ENCODE measurements at regions not wholly inside any gene's neighbourhood (a gene's known extent, or its start where the extent isn't known, plus 50 kb on each side); places are given as distances from the start of the nearest gene placed in this dataset.

DNA sequence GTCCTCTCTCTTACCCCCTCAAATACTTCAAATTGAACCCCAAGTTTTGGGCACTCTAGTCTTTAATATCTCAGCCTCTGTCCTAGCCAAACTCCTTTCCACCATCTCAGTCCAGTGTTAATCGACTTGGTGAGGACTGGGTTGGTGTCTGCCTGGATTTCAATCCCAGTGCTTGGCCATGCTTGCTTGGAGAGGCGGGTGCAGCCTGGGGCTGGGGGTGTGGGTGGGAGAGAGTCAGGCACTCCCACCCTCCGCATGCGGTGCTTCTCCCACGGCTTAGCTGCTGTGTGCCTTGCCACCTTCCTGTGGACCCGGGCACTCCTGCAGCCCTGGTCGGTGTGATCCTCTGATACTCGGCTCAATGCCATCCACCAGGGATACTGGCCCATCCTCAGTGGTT is 220.8 kb upstream of the HDAC4 start:
- no peak overlapping the region for H3K27ac ChIP-seq (replicated peaks)
- TF ChIP-seq, protein P1, sequence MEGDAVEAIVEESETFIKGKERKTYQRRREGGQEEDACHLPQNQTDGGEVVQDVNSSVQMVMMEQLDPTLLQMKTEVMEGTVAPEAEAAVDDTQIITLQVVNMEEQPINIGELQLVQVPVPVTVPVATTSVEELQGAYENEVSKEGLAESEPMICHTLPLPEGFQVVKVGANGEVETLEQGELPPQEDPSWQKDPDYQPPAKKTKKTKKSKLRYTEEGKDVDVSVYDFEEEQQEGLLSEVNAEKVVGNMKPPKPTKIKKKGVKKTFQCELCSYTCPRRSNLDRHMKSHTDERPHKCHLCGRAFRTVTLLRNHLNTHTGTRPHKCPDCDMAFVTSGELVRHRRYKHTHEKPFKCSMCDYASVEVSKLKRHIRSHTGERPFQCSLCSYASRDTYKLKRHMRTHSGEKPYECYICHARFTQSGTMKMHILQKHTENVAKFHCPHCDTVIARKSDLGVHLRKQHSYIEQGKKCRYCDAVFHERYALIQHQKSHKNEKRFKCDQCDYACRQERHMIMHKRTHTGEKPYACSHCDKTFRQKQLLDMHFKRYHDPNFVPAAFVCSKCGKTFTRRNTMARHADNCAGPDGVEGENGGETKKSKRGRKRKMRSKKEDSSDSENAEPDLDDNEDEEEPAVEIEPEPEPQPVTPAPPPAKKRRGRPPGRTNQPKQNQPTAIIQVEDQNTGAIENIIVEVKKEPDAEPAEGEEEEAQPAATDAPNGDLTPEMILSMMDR (IDR thresholded peaks at IDR 0.05; ENCODE audit: insufficient read depth, low read length), result no peak
- TF ChIP-seq POLR2AphosphoS5 (IDR thresholded peaks at IDR 0.05; ENCODE audit: low read depth), result no peak
- TF ChIP-seq, protein P2, sequence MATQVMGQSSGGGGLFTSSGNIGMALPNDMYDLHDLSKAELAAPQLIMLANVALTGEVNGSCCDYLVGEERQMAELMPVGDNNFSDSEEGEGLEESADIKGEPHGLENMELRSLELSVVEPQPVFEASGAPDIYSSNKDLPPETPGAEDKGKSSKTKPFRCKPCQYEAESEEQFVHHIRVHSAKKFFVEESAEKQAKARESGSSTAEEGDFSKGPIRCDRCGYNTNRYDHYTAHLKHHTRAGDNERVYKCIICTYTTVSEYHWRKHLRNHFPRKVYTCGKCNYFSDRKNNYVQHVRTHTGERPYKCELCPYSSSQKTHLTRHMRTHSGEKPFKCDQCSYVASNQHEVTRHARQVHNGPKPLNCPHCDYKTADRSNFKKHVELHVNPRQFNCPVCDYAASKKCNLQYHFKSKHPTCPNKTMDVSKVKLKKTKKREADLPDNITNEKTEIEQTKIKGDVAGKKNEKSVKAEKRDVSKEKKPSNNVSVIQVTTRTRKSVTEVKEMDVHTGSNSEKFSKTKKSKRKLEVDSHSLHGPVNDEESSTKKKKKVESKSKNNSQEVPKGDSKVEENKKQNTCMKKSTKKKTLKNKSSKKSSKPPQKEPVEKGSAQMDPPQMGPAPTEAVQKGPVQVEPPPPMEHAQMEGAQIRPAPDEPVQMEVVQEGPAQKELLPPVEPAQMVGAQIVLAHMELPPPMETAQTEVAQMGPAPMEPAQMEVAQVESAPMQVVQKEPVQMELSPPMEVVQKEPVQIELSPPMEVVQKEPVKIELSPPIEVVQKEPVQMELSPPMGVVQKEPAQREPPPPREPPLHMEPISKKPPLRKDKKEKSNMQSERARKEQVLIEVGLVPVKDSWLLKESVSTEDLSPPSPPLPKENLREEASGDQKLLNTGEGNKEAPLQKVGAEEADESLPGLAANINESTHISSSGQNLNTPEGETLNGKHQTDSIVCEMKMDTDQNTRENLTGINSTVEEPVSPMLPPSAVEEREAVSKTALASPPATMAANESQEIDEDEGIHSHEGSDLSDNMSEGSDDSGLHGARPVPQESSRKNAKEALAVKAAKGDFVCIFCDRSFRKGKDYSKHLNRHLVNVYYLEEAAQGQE (IDR thresholded peaks at IDR 0.05; ENCODE audit: insufficient replicate concordance, low read depth), result no peak
- TF ChIP-seq GABPA (IDR thresholded peaks at IDR 0.05; ENCODE audit: low read depth), result no peak
- no peak for TF ChIP-seq SPI1 (IDR thresholded peaks at IDR 0.05; ENCODE audit: borderline replicate concordance, low read depth)
- no peak overlapping the region for H3K4me3 ChIP-seq (replicated peaks; ENCODE audit: insufficient read depth, low read length)
- no peaks in the 10 kb centered on the region for H3K27me3 ChIP-seq (ENCODE audit: insufficient read depth, poor library complexity, severe bottlenecking)
- DNase-seq (ENCODE audit: low read depth in 1 of 2, low spot score in 1 of 2), result no peak

- Histone ChIP-seq H3K4me3 (replicated peaks; ENCODE audit: insufficient read depth, low read length) (no peak overlapping the region), H3K27ac (replicated peaks) (no peak overlapping the region), H3K27me3 (ENCODE audit: insufficient read depth, poor library complexity, severe bottlenecking) (no peaks in the 10 kb centered on the region)
- no peak for TF ChIP-seq SPI1 (IDR thresholded peaks at IDR 0.05; ENCODE audit: borderline replicate concordance, low read depth)
- TF ChIP-seq, protein P1 (IDR thresholded peaks at IDR 0.05; ENCODE audit: insufficient read depth, low read length), result no peak
- no peak for DNase-seq (ENCODE audit: low read depth in 1 of 2, low spot score in 1 of 2)
These were observed 218.5 kb upstream of the HDAC4 start for GRCh38 chr2:239619369-239619768.

DNA sequence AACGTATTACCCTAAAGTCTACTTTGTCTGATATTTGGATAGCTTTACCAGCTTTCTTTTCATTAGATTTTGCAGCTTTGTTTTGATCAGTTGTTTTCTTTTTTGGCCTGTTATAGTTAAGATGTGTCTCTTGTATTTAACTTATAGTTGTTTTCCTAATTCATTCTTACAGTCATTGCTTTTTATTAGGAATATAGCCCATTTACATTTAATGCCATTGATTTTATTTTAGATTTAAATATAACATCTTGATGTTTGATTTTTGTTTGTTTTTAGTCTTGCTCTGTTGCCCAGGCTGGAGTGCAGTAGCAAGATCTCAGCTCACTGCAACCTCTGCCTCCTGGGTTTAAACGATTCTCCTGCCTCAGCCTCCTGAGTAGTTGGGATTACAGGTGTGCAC is 215.9 kb upstream of the HDAC4 start:
- no peak for DNase-seq (ENCODE audit: low read depth in 1 of 2, low spot score in 1 of 2)
- no peak for TF ChIP-seq POLR2AphosphoS5 (IDR thresholded peaks at IDR 0.05; ENCODE audit: low read depth)
- TF ChIP-seq SPI1 (IDR thresholded peaks at IDR 0.05; ENCODE audit: borderline replicate concordance, low read depth), result no peak
- TF ChIP-seq, protein P1 (IDR thresholded peaks at IDR 0.05; ENCODE audit: insufficient read depth, low read length), result no peak
- TF ChIP-seq, protein P2 (IDR thresholded peaks at IDR 0.05; ENCODE audit: insufficient replicate concordance, low read depth), result no peak
- no peak for TF ChIP-seq GABPA (IDR thresholded peaks at IDR 0.05; ENCODE audit: low read depth)
- no peaks in the 10 kb centered on the region for H3K27me3 ChIP-seq (ENCODE audit: insufficient read depth, poor library complexity, severe bottlenecking)

DNA sequence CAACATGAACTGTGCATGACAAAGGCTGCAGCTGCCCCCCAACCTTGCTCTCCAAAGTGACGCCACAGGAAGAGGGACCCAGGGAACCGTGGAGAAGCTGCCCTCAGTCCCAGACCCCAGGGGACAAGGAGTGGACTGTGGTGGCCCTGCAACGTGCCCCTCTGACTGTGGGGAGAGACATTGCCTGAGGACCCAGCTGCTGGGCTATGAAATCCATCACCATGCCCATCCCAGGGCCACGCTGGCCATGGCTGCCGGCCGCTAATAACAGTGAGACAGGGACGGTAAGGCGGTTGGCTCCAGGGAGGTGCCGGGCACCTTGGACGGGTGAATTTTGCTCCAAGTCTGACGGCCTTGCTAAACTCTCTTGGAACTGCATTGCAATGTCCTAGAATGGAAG is 211.3 kb upstream of the HDAC4 start:
- H3K4me3 ChIP-seq (replicated peaks; ENCODE audit: insufficient read depth, low read length), result no peak overlapping the region
- TF ChIP-seq, protein P2 (IDR thresholded peaks at IDR 0.05; ENCODE audit: insufficient replicate concordance, low read depth), result no peak
- TF ChIP-seq GABPA (IDR thresholded peaks at IDR 0.05; ENCODE audit: low read depth) (no peak), POLR2AphosphoS5 (IDR thresholded peaks at IDR 0.05; ENCODE audit: low read depth) (no peak), SPI1 (IDR thresholded peaks at IDR 0.05; ENCODE audit: borderline replicate concordance, low read depth) (no peak)
- TF ChIP-seq, protein P1 (IDR thresholded peaks at IDR 0.05; ENCODE audit: insufficient read depth, low read length), result no peak
- H3K27me3 ChIP-seq (ENCODE audit: insufficient read depth, poor library complexity, severe bottlenecking), result no peaks in the 10 kb centered on the region
- DNase-seq (ENCODE audit: low read depth in 1 of 2, low spot score in 1 of 2), result no peak
- H3K27ac ChIP-seq (replicated peaks), result no peak overlapping the region

More for the DNA sequence above, 215.9 kb upstream of the HDAC4 start:
- no peak overlapping the region for H3K27ac ChIP-seq (replicated peaks)
- no peak overlapping the region for H3K4me3 ChIP-seq (replicated peaks; ENCODE audit: insufficient read depth, low read length)
